PC-3 (cell line): ENCODE measurements at regions not wholly inside any gene's neighbourhood (a gene's known extent, or its start where the extent isn't known, plus 50 kb on each side); places are given as distances from the start of the nearest gene placed in this dataset.

Source experiments
- ATAC-seq: fragments of 200-7000 bp; cut with Tn5 transposase; 2 replicates; pipeline ENCODE4 v1.9.1; 2020; ENCODE audit warnings: mild to moderate bottlenecking, moderate library complexity
- BruUV-seq: library from RNA; stranded (reverse); fragments of 400-500 nt; replicated peaks from 2 replicates; lab custom pipeline; 2021; lab: Mats Ljungman, UMichigan
- CTCF ChIA-PET: fragments of 300-600 bp; sonication (Branson Sonifier 250); formaldehyde crosslinking; loops from one replicate; lab custom pipeline; 2022; ENCODE audit warnings: antibody characterized with exemption; lab: Charles Lee
- POLR2A ChIA-PET: fragments of 300-600 bp; sonication (Branson Sonifier 250); formaldehyde crosslinking; loops from one replicate; lab custom pipeline; 2022; ENCODE audit warnings: antibody characterized with exemption; ENCODE audit not compliant: unreplicated experiment; lab: Charles Lee
- DNase-seq: peaks from one replicate; pipeline ENCODE4 v3.0.0-alpha.2; 2015
- H2AFZ ChIP-seq: fragments of 300-600 bp; sonication (generic); 2 replicates; pipeline ENCODE4 v1.6.0; 2016; ENCODE audit warnings: antibody characterized with exemption, low read length
- H3F3A ChIP-seq: fragments of 300-600 bp; sonication (generic); one replicate; pipeline ENCODE4 v1.6.0; 2017; ENCODE audit warnings: antibody characterized with exemption, low read length, control low read depth, mild to moderate bottlenecking; ENCODE audit not compliant: unreplicated experiment
- H3K27ac ChIP-seq: fragments of 300-600 bp; sonication (generic); 2 replicates; pipeline ENCODE4 v1.5.1; 2016; ENCODE audit warnings: mild to moderate bottlenecking, low read length
- H3K27me3 ChIP-seq: fragments of 300-600 bp; sonication (generic); 2 replicates; pipeline ENCODE4 v1.6.1; 2016; ENCODE audit warnings: low read length, mixed read lengths
- H3K36me3 ChIP-seq: fragments of 300-600 bp; sonication (generic); 2 replicates; pipeline ENCODE4 v1.6.1; 2016; ENCODE audit warnings: low read depth, mixed run types, low read length, mixed read lengths
- H3K4me1 ChIP-seq: fragments of 300-600 bp; sonication (generic); 2 replicates; pipeline ENCODE4 v1.5.1; 2016; ENCODE audit warnings: low read length; ENCODE audit not compliant: insufficient read depth
- H3K4me2 ChIP-seq: fragments of 300-600 bp; sonication (generic); 2 replicates; pipeline ENCODE4 v1.6.0; 2016; ENCODE audit warnings: low read length
- H3K4me3 ChIP-seq: fragments of 300-600 bp; sonication (generic); 2 replicates; pipeline ENCODE4 v1.5.1; 2016; ENCODE audit warnings: mild to moderate bottlenecking, low read length, mixed read lengths
- H3K79me2 ChIP-seq: fragments of 300-600 bp; sonication (generic); 2 replicates; pipeline ENCODE4 v1.6.1; 2017; ENCODE audit warnings: low read length, mixed read lengths
- H3K9ac ChIP-seq: fragments of 300-600 bp; sonication (generic); 2 replicates; pipeline ENCODE4 v1.6.0; 2016; ENCODE audit warnings: mild to moderate bottlenecking, low read length
- H3K9me2 ChIP-seq: fragments of 300-600 bp; sonication (generic); replicated peaks from 2 replicates; pipeline ENCODE4 v1.6.1; 2016; ENCODE audit warnings: mixed run types, low read length, mixed read lengths
- H3K9me3 ChIP-seq: fragments of 300-600 bp; sonication (generic); 2 replicates; pipeline ENCODE4 v1.6.1; 2016; ENCODE audit warnings: low read length, mixed read lengths
- H4K20me1 ChIP-seq: fragments of 300-600 bp; sonication (generic); 2 replicates; pipeline ENCODE4 v1.6.1; 2016; ENCODE audit warnings: low read length, mixed read lengths
- EZH2 ChIP-seq: fragments of 300-600 bp; sonication (generic); IDR thresholded peaks from one replicate; pipeline ENCODE4 v1.6.1; 2017; ENCODE audit warnings: antibody characterized with exemption, mild to moderate bottlenecking, low read length; ENCODE audit not compliant: unreplicated experiment
- EZH2phosphoT487 ChIP-seq: fragments of 300-600 bp; sonication (generic); IDR thresholded peaks from 2 replicates; pipeline ENCODE4 v1.6.1; 2018; ENCODE audit warnings: mild to moderate bottlenecking, antibody characterized with exemption, low read length, borderline replicate concordance
- intact Hi-C: fragments of 100-400 bp; cut with micrococcal nuclease; formaldehyde crosslinking; loops from 2 replicates; pipeline ENCODE4 v1.9.0; 2023
- TF ChIP-seq, protein P1 (sequence below): fragments of 300-600 bp; sonication (generic); conservative IDR thresholded peaks from 2 replicates; pipeline ENCODE4 v1.5.1; 2017; ENCODE audit warnings: antibody characterized with exemption, low read depth, mild to moderate bottlenecking, low read length

DNA sequence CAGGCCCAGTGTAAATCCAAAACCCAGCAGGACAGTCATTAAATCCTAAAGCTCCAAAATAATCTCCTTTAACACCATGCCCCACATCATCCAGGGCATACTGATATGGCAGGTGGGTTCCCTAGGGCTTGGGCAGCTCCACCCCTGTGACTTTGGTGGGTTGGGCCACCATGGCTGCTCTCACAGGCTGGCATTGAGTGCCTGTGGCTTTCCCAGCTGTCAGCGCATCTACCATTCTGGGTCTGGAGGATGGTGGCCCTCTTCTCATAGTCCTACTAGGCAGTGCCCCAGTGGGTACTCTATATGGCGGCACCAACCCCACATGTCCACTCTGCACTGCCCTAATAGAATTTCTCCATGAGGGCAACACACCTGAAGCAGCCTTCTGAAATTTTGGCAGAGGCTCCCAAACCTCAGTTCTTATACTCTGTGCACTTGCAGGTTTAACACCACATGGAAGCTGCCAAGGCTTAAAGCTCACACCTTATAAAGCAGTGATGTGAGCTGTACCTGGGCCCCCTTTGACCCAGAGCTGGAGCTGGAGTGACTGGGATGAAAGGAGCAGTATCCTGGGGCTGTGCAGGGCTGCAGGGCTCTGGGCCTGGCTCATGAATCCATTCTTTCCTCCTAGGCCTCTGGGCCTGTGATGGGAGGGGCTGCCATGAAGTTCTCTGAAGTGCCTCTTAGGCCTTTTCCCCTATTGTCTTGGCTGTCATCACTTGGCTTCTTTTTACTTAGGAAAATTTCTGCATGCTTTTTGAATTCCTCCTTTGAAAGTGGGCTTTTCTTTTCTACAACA lies 765.5 kb upstream of the EPHA7 start:
- no TSS peak for BruUV-seq
- no peaks in the 10 kb centered on the region for H3K4me1 ChIP-seq
- H3K79me2 ChIP-seq, result no peaks in the 10 kb centered on the region
- TF ChIP-seq EZH2, result no peak
- TF ChIP-seq, protein P1, sequence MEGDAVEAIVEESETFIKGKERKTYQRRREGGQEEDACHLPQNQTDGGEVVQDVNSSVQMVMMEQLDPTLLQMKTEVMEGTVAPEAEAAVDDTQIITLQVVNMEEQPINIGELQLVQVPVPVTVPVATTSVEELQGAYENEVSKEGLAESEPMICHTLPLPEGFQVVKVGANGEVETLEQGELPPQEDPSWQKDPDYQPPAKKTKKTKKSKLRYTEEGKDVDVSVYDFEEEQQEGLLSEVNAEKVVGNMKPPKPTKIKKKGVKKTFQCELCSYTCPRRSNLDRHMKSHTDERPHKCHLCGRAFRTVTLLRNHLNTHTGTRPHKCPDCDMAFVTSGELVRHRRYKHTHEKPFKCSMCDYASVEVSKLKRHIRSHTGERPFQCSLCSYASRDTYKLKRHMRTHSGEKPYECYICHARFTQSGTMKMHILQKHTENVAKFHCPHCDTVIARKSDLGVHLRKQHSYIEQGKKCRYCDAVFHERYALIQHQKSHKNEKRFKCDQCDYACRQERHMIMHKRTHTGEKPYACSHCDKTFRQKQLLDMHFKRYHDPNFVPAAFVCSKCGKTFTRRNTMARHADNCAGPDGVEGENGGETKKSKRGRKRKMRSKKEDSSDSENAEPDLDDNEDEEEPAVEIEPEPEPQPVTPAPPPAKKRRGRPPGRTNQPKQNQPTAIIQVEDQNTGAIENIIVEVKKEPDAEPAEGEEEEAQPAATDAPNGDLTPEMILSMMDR, result no peak
- H4K20me1 ChIP-seq, result no peaks in the 10 kb centered on the region
- no peaks in the 10 kb centered on the region for H3K9me2 ChIP-seq
- ATAC-seq (no peak), DNase-seq (no peak)
- no peak overlapping the region for H3K4me3 ChIP-seq
- intact Hi-C loops, result no loop called here
- H3K27me3 ChIP-seq, result no peaks in the 10 kb centered on the region
- no peak overlapping the region for H3K27ac ChIP-seq
- H3F3A ChIP-seq, result no peaks in the 10 kb centered on the region
- H3K4me2 ChIP-seq, result no peak overlapping the region
- no peaks in the 10 kb centered on the region for H3K9me3 ChIP-seq
- CTCF ChIA-PET, result no interaction called here
- H3K36me3 ChIP-seq, result no peaks in the 10 kb centered on the region
- POLR2A ChIA-PET, result no interaction called here
- no peak overlapping the region for H2AFZ ChIP-seq
- no peak overlapping the region for H3K9ac ChIP-seq

DNA sequence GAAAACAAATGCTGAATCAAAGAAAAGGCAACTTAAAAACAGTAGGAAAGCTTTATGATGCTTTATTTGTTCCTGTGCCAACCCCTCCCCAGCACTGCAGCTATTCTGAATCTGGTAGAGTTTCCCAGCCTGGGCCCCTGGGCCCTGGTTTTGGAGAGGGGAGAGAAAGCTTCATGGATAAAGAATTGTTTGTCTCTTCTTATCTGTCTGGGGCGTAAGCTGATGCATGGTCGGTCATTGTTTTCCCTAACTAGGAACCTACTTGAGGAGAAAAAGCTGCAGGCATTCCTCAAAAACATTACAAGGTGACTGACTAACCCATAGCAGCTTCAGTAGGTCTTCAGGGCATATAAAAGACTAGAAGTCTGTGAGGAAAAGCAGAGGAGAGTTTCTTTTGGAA lies 758.1 kb upstream of the EPHA7 start:
- H3K4me1 ChIP-seq, result no peaks in the 10 kb centered on the region
- intact Hi-C loops, result no loop called here
- no peaks in the 10 kb centered on the region for H3K36me3 ChIP-seq
- ATAC-seq, result no peak
- no peaks in the 10 kb centered on the region for H3K9me3 ChIP-seq
- no peak overlapping the region for H3K4me2 ChIP-seq
- no peak for DNase-seq
- no peak overlapping the region for H3K4me3 ChIP-seq
- CTCF ChIA-PET, result no interaction called here
- no peaks in the 10 kb centered on the region for H3K79me2 ChIP-seq
- H3K9ac ChIP-seq, result no peak overlapping the region
- no peaks in the 10 kb centered on the region for H3K27me3 ChIP-seq
- no peaks in the 10 kb centered on the region for H4K20me1 ChIP-seq
- no peaks in the 10 kb centered on the region for H3F3A ChIP-seq
- TF ChIP-seq EZH2phosphoT487, result no peak
- no peak for TF ChIP-seq EZH2
- BruUV-seq, result no TSS peak
- no peak overlapping the region for H2AFZ ChIP-seq
- H3K9me2 ChIP-seq, result no peaks in the 10 kb centered on the region
- H3K27ac ChIP-seq, result no peak overlapping the region
- POLR2A ChIA-PET, result no interaction called here

- Histone ChIP-seq H3K27me3 (no peaks in the 10 kb centered on the region), H3K4me3 (no peak overlapping the region), H3K4me2 (no peak overlapping the region), H4K20me1 (no peaks in the 10 kb centered on the region), H3F3A (no peaks in the 10 kb centered on the region), H3K27ac (no peak overlapping the region), H3K79me2 (no peaks in the 10 kb centered on the region), H3K9me3 (no peaks in the 10 kb centered on the region), H3K36me3 (no peaks in the 10 kb centered on the region), H3K9me2 (no peaks in the 10 kb centered on the region), H3K9ac (no peak overlapping the region), H2AFZ (no peak overlapping the region), H3K4me1 (no peaks in the 10 kb centered on the region)
- no TSS peak for BruUV-seq
- DNase-seq (no peak), ATAC-seq (no peak)
- intact Hi-C loops, result no loop called here
- no peak for TF ChIP-seq EZH2phosphoT487
- TF ChIP-seq, protein P1, result no peak
- ChIA-PET CTCF (no interaction called here), POLR2A (no interaction called here)
Observed at GRCh38 chr6:94175465-94175864, 756.1 kb upstream of the EPHA7 start.
